ENCODE measurements at regions not wholly inside any gene's neighbourhood (a gene's known extent, or its start where the extent isn't known, plus 50 kb on each side); places are given as distances from the start of the nearest gene placed in this dataset.
"Not testable (repeated sequence)": the region's sequence is repeated elsewhere in the genome, so short reads cannot be mapped to it uniquely, and the experiment has no call there.

DNA sequence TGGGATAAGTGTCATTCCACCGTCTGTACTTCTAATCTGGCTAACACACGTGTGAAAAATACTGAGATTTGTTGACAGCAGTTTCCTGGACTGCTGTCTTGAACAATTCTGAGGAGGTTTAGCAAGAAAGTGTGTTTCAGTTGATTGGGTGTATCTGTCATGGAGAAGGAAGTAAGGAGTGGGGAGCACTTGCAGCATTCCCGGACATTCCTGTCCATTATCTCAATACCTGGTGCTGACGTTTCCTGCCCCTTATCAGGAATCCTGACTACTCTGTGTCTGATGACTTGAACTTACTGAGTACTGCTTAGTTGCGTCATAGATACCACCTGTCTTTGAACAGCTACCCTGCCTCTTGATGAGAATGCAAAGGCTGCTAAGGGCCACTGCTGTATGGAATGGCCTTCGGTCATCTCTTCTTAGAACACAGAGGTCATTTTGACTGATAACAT lies 72.0 kb upstream of the VKORC1L1 start:
- no peak for DNase-seq
- H3K27ac ChIP-seq (replicated peaks) = no peak overlapping the region
- no peaks in the 10 kb centered on the region for H3K36me3 ChIP-seq
- intact Hi-C loops (cut with micrococcal nuclease) = no loop called here
- H3K27me3 ChIP-seq (ENCODE audit: low read depth) = no peaks in the 10 kb centered on the region
- H3K4me3 ChIP-seq = no peak overlapping the region
- no peaks in the 10 kb centered on the region for H3K4me1 ChIP-seq
- TF ChIP-seq, protein P1, sequence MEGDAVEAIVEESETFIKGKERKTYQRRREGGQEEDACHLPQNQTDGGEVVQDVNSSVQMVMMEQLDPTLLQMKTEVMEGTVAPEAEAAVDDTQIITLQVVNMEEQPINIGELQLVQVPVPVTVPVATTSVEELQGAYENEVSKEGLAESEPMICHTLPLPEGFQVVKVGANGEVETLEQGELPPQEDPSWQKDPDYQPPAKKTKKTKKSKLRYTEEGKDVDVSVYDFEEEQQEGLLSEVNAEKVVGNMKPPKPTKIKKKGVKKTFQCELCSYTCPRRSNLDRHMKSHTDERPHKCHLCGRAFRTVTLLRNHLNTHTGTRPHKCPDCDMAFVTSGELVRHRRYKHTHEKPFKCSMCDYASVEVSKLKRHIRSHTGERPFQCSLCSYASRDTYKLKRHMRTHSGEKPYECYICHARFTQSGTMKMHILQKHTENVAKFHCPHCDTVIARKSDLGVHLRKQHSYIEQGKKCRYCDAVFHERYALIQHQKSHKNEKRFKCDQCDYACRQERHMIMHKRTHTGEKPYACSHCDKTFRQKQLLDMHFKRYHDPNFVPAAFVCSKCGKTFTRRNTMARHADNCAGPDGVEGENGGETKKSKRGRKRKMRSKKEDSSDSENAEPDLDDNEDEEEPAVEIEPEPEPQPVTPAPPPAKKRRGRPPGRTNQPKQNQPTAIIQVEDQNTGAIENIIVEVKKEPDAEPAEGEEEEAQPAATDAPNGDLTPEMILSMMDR (IDR thresholded peaks at IDR 0.05; ENCODE audit: borderline replicate concordance) = no peak
- H3K9me3 ChIP-seq (replicated peaks) = no peaks in the 10 kb centered on the region

GRCh38 chr7:65804887-65805286 lies 68.0 kb upstream of the VKORC1L1 start:
- no peaks in the 10 kb centered on the region for H3K36me3 ChIP-seq
- intact Hi-C loops (cut with micrococcal nuclease) = no loop called here
- H3K9me3 ChIP-seq (replicated peaks) = no peaks in the 10 kb centered on the region
- H3K4me1 ChIP-seq = no peaks in the 10 kb centered on the region
- TF ChIP-seq, protein P1 (IDR thresholded peaks at IDR 0.05; ENCODE audit: borderline replicate concordance) = no peak
- no peak overlapping the region for H3K27ac ChIP-seq (replicated peaks)
- H3K4me3 ChIP-seq = no peak overlapping the region
- no peak for DNase-seq
- no peaks in the 10 kb centered on the region for H3K27me3 ChIP-seq (ENCODE audit: low read depth)

DNA sequence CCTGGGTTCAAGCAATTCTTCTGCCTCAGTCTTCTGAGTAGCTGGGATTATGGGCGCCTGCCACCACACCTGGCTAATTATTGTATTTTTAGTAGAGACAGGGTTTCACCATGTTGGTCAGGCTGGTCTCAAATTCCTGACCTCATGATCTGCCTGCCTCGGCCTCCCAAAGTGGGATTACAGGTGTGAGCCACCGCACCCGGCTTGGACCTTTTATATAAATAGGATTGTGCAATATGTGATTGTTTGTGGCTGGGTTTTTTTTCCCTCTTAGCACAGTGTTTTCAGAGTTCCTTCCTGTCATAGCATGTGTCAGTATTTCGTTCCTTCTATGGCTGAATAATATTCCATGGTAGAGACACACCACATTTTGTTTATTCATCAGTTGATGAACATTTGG lies 65.8 kb upstream of the VKORC1L1 start:
- H3K27ac ChIP-seq (replicated peaks); DNase-seq; H3K4me3 ChIP-seq; intact Hi-C loops (cut with micrococcal nuclease); H3K9me3 ChIP-seq (replicated peaks); H3K36me3 ChIP-seq; H3K27me3 ChIP-seq (ENCODE audit: low read depth); H3K4me1 ChIP-seq: not testable (repeated sequence)

GRCh38 chr7:65809259-65809981 lies 63.5 kb upstream of the VKORC1L1 start:
- TF ChIP-seq, protein P1 (IDR thresholded peaks at IDR 0.05; ENCODE audit: borderline replicate concordance) = no peak
- Histone ChIP-seq H3K36me3 (no peaks in the 10 kb centered on the region), H3K9me3 (replicated peaks) (no peaks in the 10 kb centered on the region), H3K27ac (replicated peaks) (no peak overlapping the region), H3K4me1 (no peaks in the 10 kb centered on the region), H3K27me3 (ENCODE audit: low read depth) (no peaks in the 10 kb centered on the region), H3K4me3 (no peak overlapping the region)
- no peak for DNase-seq
- intact Hi-C loops (cut with micrococcal nuclease) = no loop called here

GRCh38 chr7:65809982-65810288 lies 62.9 kb upstream of the VKORC1L1 start:
- TF ChIP-seq, protein P1 (IDR thresholded peaks at IDR 0.05; ENCODE audit: borderline replicate concordance) = no peak
- H3K27me3 ChIP-seq (ENCODE audit: low read depth) = no peaks in the 10 kb centered on the region
- intact Hi-C loops (cut with micrococcal nuclease) = no loop called here
- no peaks in the 10 kb centered on the region for H3K36me3 ChIP-seq
- H3K4me3 ChIP-seq = no peak overlapping the region
- no peaks in the 10 kb centered on the region for H3K4me1 ChIP-seq
- no peak overlapping the region for H3K27ac ChIP-seq (replicated peaks)
- no peak for DNase-seq
- no peaks in the 10 kb centered on the region for H3K9me3 ChIP-seq (replicated peaks)

- Histone ChIP-seq H3K36me3 (no peaks in the 10 kb centered on the region), H3K4me1 (no peaks in the 10 kb centered on the region), H3K4me3 (no peak overlapping the region), H3K9me3 (replicated peaks) (no peaks in the 10 kb centered on the region), H3K27ac (replicated peaks) (no peak overlapping the region), H3K27me3 (ENCODE audit: low read depth) (no peaks in the 10 kb centered on the region)
- TF ChIP-seq, protein P1 (IDR thresholded peaks at IDR 0.05; ENCODE audit: borderline replicate concordance) = no peak
- no peak for DNase-seq
- intact Hi-C loops (cut with micrococcal nuclease) = no loop called here
Measured at GRCh38 chr7:65812281-65812680, 60.6 kb upstream of the VKORC1L1 start.

- H3K27me3 ChIP-seq (ENCODE audit: low read depth); intact Hi-C loops (cut with micrococcal nuclease); H3K36me3 ChIP-seq; DNase-seq; H3K9me3 ChIP-seq (replicated peaks); H3K4me1 ChIP-seq; H3K27ac ChIP-seq (replicated peaks); H3K4me3 ChIP-seq: not testable (repeated sequence)
Measured at GRCh38 chr7:65814556-65815167, 58.2 kb upstream of the VKORC1L1 start.
